ENCODE measurements at regions not wholly inside any gene's neighbourhood (a gene's known extent, or its start where the extent isn't known, plus 50 kb on each side); places are given as distances from the start of the nearest gene placed in this dataset.
"Not testable (repeated sequence)": the region's sequence is repeated elsewhere in the genome, so short reads cannot be mapped to it uniquely, and the experiment has no call there.

DNA sequence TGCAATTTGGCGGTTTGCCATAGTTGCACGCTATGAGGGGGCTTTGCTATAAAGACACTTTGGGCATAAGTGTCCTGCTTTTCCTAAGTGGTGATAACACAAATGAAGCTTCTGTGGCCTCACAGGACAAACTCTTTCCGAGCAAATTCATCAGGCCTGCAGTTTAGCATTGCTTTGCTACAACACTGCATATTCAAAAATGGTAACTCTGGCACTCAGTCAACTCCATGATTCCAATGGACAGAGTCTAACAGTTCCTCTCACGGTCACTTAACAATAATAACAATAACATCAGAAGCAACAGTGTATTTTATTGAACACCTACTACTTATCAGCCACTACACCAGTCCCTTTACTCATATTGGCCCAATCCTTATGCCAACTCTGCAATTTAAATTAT is 222.5 kb downstream of the FRK start (continued):
- TF ChIP-seq, protein P1, sequence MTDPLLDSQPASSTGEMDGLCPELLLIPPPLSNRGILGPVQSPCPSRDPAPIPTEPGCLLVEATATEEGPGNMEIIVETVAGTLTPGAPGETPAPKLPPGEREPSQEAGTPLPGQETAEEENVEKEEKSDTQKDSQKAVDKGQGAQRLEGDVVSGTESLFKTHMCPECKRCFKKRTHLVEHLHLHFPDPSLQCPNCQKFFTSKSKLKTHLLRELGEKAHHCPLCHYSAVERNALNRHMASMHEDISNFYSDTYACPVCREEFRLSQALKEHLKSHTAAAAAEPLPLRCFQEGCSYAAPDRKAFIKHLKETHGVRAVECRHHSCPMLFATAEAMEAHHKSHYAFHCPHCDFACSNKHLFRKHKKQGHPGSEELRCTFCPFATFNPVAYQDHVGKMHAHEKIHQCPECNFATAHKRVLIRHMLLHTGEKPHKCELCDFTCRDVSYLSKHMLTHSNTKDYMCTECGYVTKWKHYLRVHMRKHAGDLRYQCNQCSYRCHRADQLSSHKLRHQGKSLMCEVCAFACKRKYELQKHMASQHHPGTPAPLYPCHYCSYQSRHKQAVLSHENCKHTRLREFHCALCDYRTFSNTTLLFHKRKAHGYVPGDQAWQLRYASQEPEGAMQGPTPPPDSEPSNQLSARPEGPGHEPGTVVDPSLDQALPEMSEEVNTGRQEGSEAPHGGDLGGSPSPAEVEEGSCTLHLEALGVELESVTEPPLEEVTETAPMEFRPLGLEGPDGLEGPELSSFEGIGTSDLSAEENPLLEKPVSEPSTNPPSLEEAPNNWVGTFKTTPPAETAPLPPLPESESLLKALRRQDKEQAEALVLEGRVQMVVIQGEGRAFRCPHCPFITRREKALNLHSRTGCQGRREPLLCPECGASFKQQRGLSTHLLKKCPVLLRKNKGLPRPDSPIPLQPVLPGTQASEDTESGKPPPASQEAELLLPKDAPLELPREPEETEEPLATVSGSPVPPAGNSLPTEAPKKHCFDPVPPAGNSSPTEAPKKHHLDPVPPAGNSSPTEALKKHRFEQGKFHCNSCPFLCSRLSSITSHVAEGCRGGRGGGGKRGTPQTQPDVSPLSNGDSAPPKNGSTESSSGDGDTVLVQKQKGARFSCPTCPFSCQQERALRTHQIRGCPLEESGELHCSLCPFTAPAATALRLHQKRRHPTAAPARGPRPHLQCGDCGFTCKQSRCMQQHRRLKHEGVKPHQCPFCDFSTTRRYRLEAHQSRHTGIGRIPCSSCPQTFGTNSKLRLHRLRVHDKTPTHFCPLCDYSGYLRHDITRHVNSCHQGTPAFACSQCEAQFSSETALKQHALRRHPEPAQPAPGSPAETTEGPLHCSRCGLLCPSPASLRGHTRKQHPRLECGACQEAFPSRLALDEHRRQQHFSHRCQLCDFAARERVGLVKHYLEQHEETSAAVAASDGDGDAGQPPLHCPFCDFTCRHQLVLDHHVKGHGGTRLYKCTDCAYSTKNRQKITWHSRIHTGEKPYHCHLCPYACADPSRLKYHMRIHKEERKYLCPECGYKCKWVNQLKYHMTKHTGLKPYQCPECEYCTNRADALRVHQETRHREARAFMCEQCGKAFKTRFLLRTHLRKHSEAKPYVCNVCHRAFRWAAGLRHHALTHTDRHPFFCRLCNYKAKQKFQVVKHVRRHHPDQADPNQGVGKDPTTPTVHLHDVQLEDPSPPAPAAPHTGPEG (CRISPR knock-in tag; IDR thresholded peaks at IDR 0.05) = no peak
- TF ChIP-seq PHB2 (IDR thresholded peaks at IDR 0.05; ENCODE audit: partially characterized antibody) = no peak
- TF ChIP-seq ZNF619 (CRISPR knock-in tag; IDR thresholded peaks at IDR 0.05) = no peak

GRCh38 chr6:115836374-115836773 is 224.3 kb downstream of the FRK start:
- H4K20me1 ChIP-seq (ENCODE audit: insufficient read depth, low read length); H2AFZ ChIP-seq (ENCODE audit: low read length); H3K4me2 ChIP-seq (ENCODE audit: low read depth, low read length); intact Hi-C loops (cut with micrococcal nuclease; ENCODE audit: unreplicated experiment); H3K27ac ChIP-seq (ENCODE audit: extremely low read length, insufficient read depth, low read length); FAIRE-seq; H3K9me3 ChIP-seq (ENCODE audit: low read length); H3K4me1 ChIP-seq (ENCODE audit: insufficient read depth, low read length); H3K9ac ChIP-seq (ENCODE audit: insufficient read depth, low read depth, low read length); BruUV-seq (replicated peaks); DNase-seq (ENCODE audit: low spot score); CTCF ChIA-PET (ENCODE audit: low intra/inter-chr PET ratio, low total read pairs); H3K27me3 ChIP-seq (ENCODE audit: control insufficient read depth in 1 of 2, insufficient read depth in 2 of 2, low read length in 2 of 2); in situ Hi-C loops (cut with HindIII; ENCODE audit: extremely low pct_ligation_motif_present, low pct_unique_long_range_greater_than_20kb); H3K79me2 ChIP-seq (ENCODE audit: insufficient read depth, low read length); H3K4me3 ChIP-seq (replicated peaks in 1 of 3; ENCODE audit: insufficient read depth in 1 of 3, low read depth in 2 of 3, low read length in 3 of 3); H3K36me3 ChIP-seq (replicated peaks in 1 of 2; ENCODE audit: control insufficient read depth in 1 of 2, insufficient read depth in 2 of 2, low read length in 2 of 2); POLR2A ChIA-PET; ATAC-seq: not testable (repeated sequence)
- 50% methylated on average over 11 of the region's 13 CpGs for WGBS (ENCODE audit: low lambda C conversion rate)

Measured in HepG2 (cell line).